GM12878 (cell line): ENCODE measurements at regions not wholly inside any gene's neighbourhood (a gene's known extent, or its start where the extent isn't known, plus 50 kb on each side); places are given as distances from the start of the nearest gene placed in this dataset.

ENCODE experiments used
- ATAC-seq: fragments of 200-7000 bp; cut with Tn5 transposase; 3 replicates; pipeline ENCODE4 v1.9.1; 2020; ENCODE audit warnings: mild to moderate bottlenecking, moderate library complexity
- BruUV-seq: library from RNA; stranded (reverse); fragments of 400-500 nt; replicated peaks from 2 replicates; lab custom pipeline; 2021; lab: Mats Ljungman, UMichigan
- CTCF ChIA-PET: fragments of 300-600 bp; sonication (Branson Sonifier 250); formaldehyde crosslinking; extraction: SDS; loops from one replicate; lab custom pipeline; 2021; ENCODE audit warnings: inconsistent platforms; lab: Yijun Ruan, JAX
- POLR2A ChIA-PET: fragments of 350-600 bp; formaldehyde crosslinking; extraction: SDS; loops from one replicate; lab custom pipeline; 2021; ENCODE audit warnings: inconsistent platforms; lab: Charles Lee
- RAD21 ChIA-PET: fragments of 300-600 bp; sonication (Branson Sonifier 250); formaldehyde crosslinking; loops from one replicate; lab custom pipeline; 2023; ENCODE audit warnings: antibody characterized with exemption; ENCODE audit not compliant: unreplicated experiment; lab: Charles Lee
- SMC1A ChIA-PET: fragments of 300-600 bp; sonication (Branson Sonifier 250); formaldehyde crosslinking; loops from one replicate; lab custom pipeline; 2023; ENCODE audit not compliant: unreplicated experiment, uncharacterized antibody; lab: Charles Lee
- DNase-seq: peaks from one replicate; pipeline ENCODE4 v3.0.0-alpha.2; 2011; ENCODE audit warnings: low read depth, low spot score
- FAIRE-seq: peaks from 3 replicates; lab custom pipeline; 2011; peaks lifted over from hg19 to GRCh38; lab: Jason Lieb, UNC
- H2AFZ ChIP-seq: 2 replicates; pipeline ENCODE4 v1.6.0; 2011; ENCODE audit warnings: low read depth, low read length, control low read depth; ENCODE audit not compliant: control insufficient read depth
- H3K27ac ChIP-seq: 2 replicates; pipeline ENCODE4 v1.5.1; 2011; ENCODE audit warnings: control low read depth; ENCODE audit not compliant: control insufficient read depth, insufficient read depth
- H3K27me3 ChIP-seq, 2 experiments: replicated peaks in 1 of 2; 2 replicates each; pipeline versions ENCODE4 v1.6.0 to v1.6.1; 2011; ENCODE audit warnings: low read length in 1 of 2; ENCODE audit not compliant: control insufficient read depth in 2 of 2, insufficient read depth in 2 of 2
- H3K36me3 ChIP-seq, 2 experiments: 2 replicates each; pipeline ENCODE4 v1.5.1; 2011; ENCODE audit warnings: low read length in 1 of 2; ENCODE audit not compliant: control insufficient read depth in 2 of 2, insufficient read depth in 2 of 2
- H3K4me1 ChIP-seq: 2 replicates; pipeline ENCODE4 v1.6.1; 2011; ENCODE audit warnings: mild to moderate bottlenecking, low read length, moderate library complexity, mixed read lengths; ENCODE audit not compliant: control insufficient read depth, insufficient read depth
- H3K4me2 ChIP-seq: 2 replicates; pipeline ENCODE4 v1.6.0; 2011; ENCODE audit warnings: control low read depth; ENCODE audit not compliant: control insufficient read depth, insufficient read depth
- H3K4me3 ChIP-seq: fragments of 200-600 bp; sonication (generic); 2 replicates; pipeline ENCODE4 v1.5.1; 2016
- H3K79me2 ChIP-seq: 2 replicates; pipeline ENCODE4 v1.6.0; 2011; ENCODE audit warnings: low read length; ENCODE audit not compliant: control insufficient read depth, insufficient read depth
- H3K9ac ChIP-seq: 2 replicates; pipeline ENCODE4 v1.8.0; 2011; ENCODE audit warnings: low read length, control low read depth, mixed read lengths; ENCODE audit not compliant: control insufficient read depth, insufficient read depth
- H3K9me3 ChIP-seq: replicated peaks from 3 replicates; pipeline ENCODE4 v1.5.1; 2011; ENCODE audit warnings: mild to moderate bottlenecking, low read length; ENCODE audit not compliant: control insufficient read depth, insufficient read depth
- H4K20me1 ChIP-seq: 2 replicates; pipeline ENCODE4 v1.6.0; 2011; ENCODE audit not compliant: control insufficient read depth, insufficient read depth
- BCL11A ChIP-seq: IDR thresholded peaks from 2 replicates; pipeline ENCODE4 v1.6.1; 2011; ENCODE audit warnings: low read depth, low read length
- BHLHE40 ChIP-seq, 2 experiments: fragments of 450-650 bp in 1 of 2; IDR thresholded peaks; 2 replicates each; pipeline ENCODE4 v1.6.1; 2011 to 2017; ENCODE audit warnings: low read depth in 2 of 2, borderline replicate concordance in 1 of 2, improper control_type of control experiment in 1 of 2, low read length in 1 of 2, mild to moderate bottlenecking in 1 of 2
- HCFC1 ChIP-seq: fragments of 150-350 bp; IDR thresholded peaks from 2 replicates; pipeline ENCODE4 v1.6.1; 2014; ENCODE audit warnings: low read length
- NFIC ChIP-seq: IDR thresholded peaks from 2 replicates; pipeline ENCODE4 v1.6.1; 2012; ENCODE audit warnings: low read depth, mild to moderate bottlenecking, inconsistent platforms, low read length, moderate library complexity
- NFXL1 ChIP-seq: fragments of 450-650 bp; IDR thresholded peaks from 2 replicates; pipeline ENCODE4 v1.6.1; 2017; ENCODE audit warnings: antibody characterized with exemption, mild to moderate bottlenecking, borderline replicate concordance
- POLR2AphosphoS2 ChIP-seq: IDR thresholded peaks from 2 replicates; pipeline ENCODE4 v1.6.1; 2011; ENCODE audit warnings: low read depth, mild to moderate bottlenecking, low read length, improper control_type of control experiment, moderate library complexity
- RCOR1 ChIP-seq: conservative IDR thresholded peaks from 2 replicates; pipeline ENCODE4 v1.6.1; 2012; ENCODE audit warnings: low read depth, low read length, improper control_type of control experiment
- USF1 ChIP-seq: IDR thresholded peaks from 2 replicates; pipeline ENCODE4 v1.6.1; 2011; ENCODE audit warnings: borderline replicate concordance, low read depth, mild to moderate bottlenecking, moderate library complexity, mixed read lengths, low read length; ENCODE audit not compliant: insufficient read depth; ENCODE audit errors: extremely low read length
- YBX1 ChIP-seq: fragments of 450-650 bp; IDR thresholded peaks from 2 replicates; pipeline ENCODE4 v1.6.1; 2016; ENCODE audit warnings: antibody characterized with exemption
- YY1 ChIP-seq: IDR thresholded peaks from 2 replicates; pipeline ENCODE4 v1.6.1; 2011; ENCODE audit warnings: low read depth, mild to moderate bottlenecking, low read length
- ZNF207 ChIP-seq: fragments of 450-650 bp; IDR thresholded peaks from 2 replicates; pipeline ENCODE4 v1.6.1; 2014; ENCODE audit warnings: antibody characterized with exemption, mild to moderate bottlenecking, borderline replicate concordance
- ZNF24 ChIP-seq: fragments of 450-650 bp; IDR thresholded peaks from 2 replicates; pipeline ENCODE4 v1.6.1; 2017; ENCODE audit warnings: antibody characterized with exemption, mild to moderate bottlenecking
- WGBS: methylation state at CpG from one replicate; pipeline ENCODE4 v1.1.6; 2016; ENCODE audit warnings: low lambda C conversion rate; ENCODE audit not compliant: insufficient replicate concordance, insufficient coverage; ENCODE audit errors: missing lambda C conversion rate; 5-methylcytosine and 5-hydroxymethylcytosine counted together
- in situ Hi-C: fragments of 300-500 bp; cut with MboI; formaldehyde crosslinking; loops from 9 replicates; pipeline ENCODE4 v1.14.3; 2018; ENCODE audit warnings: mixed read lengths
- intact Hi-C: fragments of 100-400 bp; cut with micrococcal nuclease; formaldehyde crosslinking; loops from one replicate; pipeline ENCODE4 v1.14.2; 2022; ENCODE audit not compliant: unreplicated experiment
- TF ChIP-seq, protein P1 (sequence below): fragments of 450-650 bp; IDR thresholded peaks from 2 replicates; pipeline ENCODE4 v1.6.1; 2016; ENCODE audit warnings: mild to moderate bottlenecking
- TF ChIP-seq, protein P2 (sequence below): fragments of 150-350 bp; IDR thresholded peaks from 2 replicates; pipeline ENCODE4 v1.6.1; 2016; ENCODE audit warnings: low read depth, low read length

DNA sequence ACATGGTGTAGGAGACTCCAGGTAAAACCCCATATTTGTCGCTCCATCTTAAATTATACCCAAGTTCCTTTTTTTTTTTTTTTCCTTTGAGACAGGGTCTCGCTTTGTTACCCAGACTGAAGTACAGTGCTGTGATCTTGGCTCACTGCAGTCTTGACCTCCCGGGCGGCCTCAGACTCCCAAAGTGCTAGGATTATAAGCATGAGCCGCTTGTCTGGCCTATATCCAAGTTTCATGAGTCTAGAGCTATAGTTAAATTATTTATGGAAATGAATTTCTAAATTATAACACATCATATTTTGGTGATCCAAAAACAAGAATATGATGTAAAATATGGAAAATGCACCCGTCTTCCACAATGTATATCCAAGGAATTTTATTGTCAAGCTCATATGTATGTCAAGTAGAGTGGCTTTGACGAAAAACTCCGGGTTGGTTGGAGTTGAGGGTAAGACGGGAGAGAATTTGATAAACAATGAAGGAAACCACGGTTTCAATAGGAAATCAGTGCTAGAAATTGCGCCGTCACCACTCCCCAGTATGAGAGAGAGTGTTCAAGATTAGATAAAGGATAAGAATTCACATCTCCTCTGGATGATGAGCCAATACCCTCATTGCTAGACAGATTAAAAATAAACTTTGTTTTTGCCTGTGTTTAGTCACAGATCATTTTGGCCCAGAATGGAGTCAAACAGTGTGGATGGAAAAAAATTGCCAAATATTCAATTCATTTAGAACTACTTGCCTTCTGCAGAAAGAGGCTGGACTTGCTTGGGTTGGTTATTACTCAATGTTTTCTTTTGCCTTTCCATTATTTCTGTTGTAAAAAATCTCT is 209.2 kb upstream of the NR2F2 start:
- H3K4me1 ChIP-seq, result peaks cover 6% of the 10 kb centered on the region
- H2AFZ ChIP-seq, result no peak overlapping the region
- no peak overlapping the region for H3K4me2 ChIP-seq
- H3K27me3 ChIP-seq, result no peaks in the 10 kb centered on the region
- ChIA-PET POLR2A (no interaction called here), RAD21 (interaction anchor here (1.1 kb wide), 1 partner anchor 63 kb away, joined by 3 read pairs; no protein-coding TSS in a partner anchor), SMC1A (interaction anchor here (1.0 kb wide), 1 partner anchor 9 kb away, joined by 3 read pairs; no protein-coding TSS in a partner anchor), CTCF (interaction anchor here (1.5 kb wide), 1 partner anchor 54 kb away, joined by 3 read pairs; no protein-coding TSS in a partner anchor)
- no peak overlapping the region for H3K9ac ChIP-seq
- FAIRE-seq (no peak), DNase-seq (no peak), ATAC-seq (no peak)
- H3K27ac ChIP-seq, result no peak overlapping the region
- H3K9me3 ChIP-seq, result no peaks in the 10 kb centered on the region; the same call in 1 of the 3 replicates
- no peaks in the 10 kb centered on the region for H3K36me3 ChIP-seq
- TF ChIP-seq POLR2AphosphoS2 (no peak), ZNF207 (no peak), USF1 (no peak), BHLHE40 (IDR thresholded peaks at IDR 0.05; ENCODE audit: borderline replicate concordance in 1 of 2, low read depth in 2 of 2, low read length in 1 of 2) (no peak), NFIC (no peak), RCOR1 (no peak), BCL11A (no peak), YBX1 (no peak), YY1 (no peak), NFXL1 (no peak), ZNF24 (no peak), HCFC1 (no peak)
- TF ChIP-seq, protein P1, sequence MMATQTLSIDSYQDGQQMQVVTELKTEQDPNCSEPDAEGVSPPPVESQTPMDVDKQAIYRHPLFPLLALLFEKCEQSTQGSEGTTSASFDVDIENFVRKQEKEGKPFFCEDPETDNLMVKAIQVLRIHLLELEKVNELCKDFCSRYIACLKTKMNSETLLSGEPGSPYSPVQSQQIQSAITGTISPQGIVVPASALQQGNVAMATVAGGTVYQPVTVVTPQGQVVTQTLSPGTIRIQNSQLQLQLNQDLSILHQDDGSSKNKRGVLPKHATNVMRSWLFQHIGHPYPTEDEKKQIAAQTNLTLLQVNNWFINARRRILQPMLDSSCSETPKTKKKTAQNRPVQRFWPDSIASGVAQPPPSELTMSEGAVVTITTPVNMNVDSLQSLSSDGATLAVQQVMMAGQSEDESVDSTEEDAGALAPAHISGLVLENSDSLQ, result no peak
- TF ChIP-seq, protein P2, sequence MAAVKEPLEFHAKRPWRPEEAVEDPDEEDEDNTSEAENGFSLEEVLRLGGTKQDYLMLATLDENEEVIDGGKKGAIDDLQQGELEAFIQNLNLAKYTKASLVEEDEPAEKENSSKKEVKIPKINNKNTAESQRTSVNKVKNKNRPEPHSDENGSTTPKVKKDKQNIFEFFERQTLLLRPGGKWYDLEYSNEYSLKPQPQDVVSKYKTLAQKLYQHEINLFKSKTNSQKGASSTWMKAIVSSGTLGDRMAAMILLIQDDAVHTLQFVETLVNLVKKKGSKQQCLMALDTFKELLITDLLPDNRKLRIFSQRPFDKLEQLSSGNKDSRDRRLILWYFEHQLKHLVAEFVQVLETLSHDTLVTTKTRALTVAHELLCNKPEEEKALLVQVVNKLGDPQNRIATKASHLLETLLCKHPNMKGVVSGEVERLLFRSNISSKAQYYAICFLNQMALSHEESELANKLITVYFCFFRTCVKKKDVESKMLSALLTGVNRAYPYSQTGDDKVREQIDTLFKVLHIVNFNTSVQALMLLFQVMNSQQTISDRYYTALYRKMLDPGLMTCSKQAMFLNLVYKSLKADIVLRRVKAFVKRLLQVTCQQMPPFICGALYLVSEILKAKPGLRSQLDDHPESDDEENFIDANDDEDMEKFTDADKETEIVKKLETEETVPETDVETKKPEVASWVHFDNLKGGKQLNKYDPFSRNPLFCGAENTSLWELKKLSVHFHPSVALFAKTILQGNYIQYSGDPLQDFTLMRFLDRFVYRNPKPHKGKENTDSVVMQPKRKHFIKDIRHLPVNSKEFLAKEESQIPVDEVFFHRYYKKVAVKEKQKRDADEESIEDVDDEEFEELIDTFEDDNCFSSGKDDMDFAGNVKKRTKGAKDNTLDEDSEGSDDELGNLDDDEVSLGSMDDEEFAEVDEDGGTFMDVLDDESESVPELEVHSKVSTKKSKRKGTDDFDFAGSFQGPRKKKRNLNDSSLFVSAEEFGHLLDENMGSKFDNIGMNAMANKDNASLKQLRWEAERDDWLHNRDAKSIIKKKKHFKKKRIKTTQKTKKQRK, result no peak
- intact Hi-C loops, result no loop called here
- H4K20me1 ChIP-seq, result no peaks in the 10 kb centered on the region
- H3K79me2 ChIP-seq, result no peaks in the 10 kb centered on the region
- in situ Hi-C loops, result no loop called here
- WGBS, result 46% methylated on average over 12 of the region's 12 CpGs
- H3K4me3 ChIP-seq, result no peak overlapping the region
- BruUV-seq, result no TSS peak
